Neural cell (in vitro differentiated cells): ENCODE measurements at regions not wholly inside any gene's neighbourhood (a gene's known extent, or its start where the extent isn't known, plus 50 kb on each side); places are given as distances from the start of the nearest gene placed in this dataset.

Source experiments
- H2AFZ ChIP-seq: fragments of 200-600, 300-800 bp; sonication (generic), shearing (Covaris generic); 2 replicates; pipeline ENCODE4 v1.6.0; 2014; ENCODE audit warnings: low read depth, mild to moderate bottlenecking, antibody characterized with exemption, low read length, moderate library complexity
- H3F3A ChIP-seq: fragments of 200-600 bp; shearing (Covaris generic); 2 replicates; pipeline ENCODE4 v1.6.1; 2016; ENCODE audit warnings: mild to moderate bottlenecking, moderate library complexity, mixed read lengths, antibody characterized with exemption, low read length; ENCODE audit not compliant: insufficient read depth, poor library complexity, severe bottlenecking
- H3K27ac ChIP-seq: fragments of 200-600, 300-800 bp; sonication (generic), shearing (Covaris generic); 2 replicates; pipeline ENCODE4 v1.5.1; 2014; ENCODE audit warnings: mild to moderate bottlenecking, low read length, moderate library complexity
- H3K27me3 ChIP-seq: fragments of 300-800, 200-600 bp; sonication (generic), shearing (Covaris generic); 2 replicates; pipeline ENCODE4 v1.6.0; 2014; ENCODE audit warnings: mild to moderate bottlenecking, low read depth, low read length, moderate library complexity; ENCODE audit not compliant: insufficient read depth
- H3K36me3 ChIP-seq: fragments of 300-800, 200-600 bp; sonication (generic), shearing (Covaris generic); 2 replicates; pipeline ENCODE4 v1.5.1; 2014; ENCODE audit warnings: mild to moderate bottlenecking, antibody characterized with exemption, low read length, moderate library complexity; ENCODE audit not compliant: insufficient read depth
- H3K4me2 ChIP-seq: fragments of 300-800, 200-600 bp; sonication (generic), shearing (Covaris generic); 2 replicates; pipeline ENCODE4 v1.6.0; 2014; ENCODE audit warnings: mild to moderate bottlenecking, low read length
- H3K4me3 ChIP-seq: fragments of 300-800, 200-600 bp; sonication (generic), shearing (Covaris generic); 2 replicates; pipeline ENCODE4 v1.5.1; 2014; ENCODE audit warnings: mild to moderate bottlenecking, low read length, moderate library complexity
- H3K79me2 ChIP-seq: fragments of 200-600 bp; shearing (Covaris generic); replicated peaks from 2 replicates; pipeline ENCODE4 v1.6.0; 2014; ENCODE audit warnings: mild to moderate bottlenecking, low read length, moderate library complexity; ENCODE audit not compliant: insufficient read depth
- H3K9ac ChIP-seq: fragments of 300-800, 200-600 bp; sonication (generic), shearing (Covaris generic); 2 replicates; pipeline ENCODE4 v1.6.1; 2016; ENCODE audit warnings: mild to moderate bottlenecking, low read length, mixed read lengths
- H3K9me2 ChIP-seq: fragments of 200-600 bp; shearing (Covaris generic); 2 replicates; pipeline ENCODE4 v1.6.1; 2016; ENCODE audit warnings: mild to moderate bottlenecking, low read length, mixed read lengths; ENCODE audit not compliant: insufficient read depth
- H3K9me3 ChIP-seq: fragments of 200-600, 300-800 bp; sonication (generic), shearing (Covaris generic); 2 replicates; pipeline ENCODE4 v1.6.1; 2016; ENCODE audit warnings: mild to moderate bottlenecking, mixed run types, low read length, moderate library complexity, mixed read lengths
- H4K20me1 ChIP-seq: fragments of 200-600 bp; shearing (Covaris generic); 2 replicates; pipeline ENCODE4 v1.6.1; 2016; ENCODE audit warnings: mild to moderate bottlenecking, mixed run types; ENCODE audit not compliant: insufficient read depth
- CTCF ChIP-seq: fragments of 450-650 bp; IDR thresholded peaks from 2 replicates; pipeline ENCODE4 v1.5.1; 2014; ENCODE audit warnings: antibody characterized with exemption, mild to moderate bottlenecking, moderate library complexity; ENCODE audit not compliant: poor library complexity, severe bottlenecking
- EP300 ChIP-seq: fragments of 450-650 bp; conservative IDR thresholded peaks from 2 replicates; pipeline ENCODE4 v1.6.1; 2014; ENCODE audit warnings: antibody characterized with exemption, mild to moderate bottlenecking, moderate library complexity; ENCODE audit not compliant: poor library complexity, severe bottlenecking
- EZH2 ChIP-seq: fragments of 200-600, 300-800 bp; shearing (Covaris generic), sonication (generic); IDR thresholded peaks from 2 replicates; pipeline ENCODE4 v1.6.1; 2014; ENCODE audit warnings: antibody characterized with exemption, low read length, borderline replicate concordance, mild to moderate bottlenecking; ENCODE audit not compliant: insufficient read depth, poor library complexity, severe bottlenecking
- MXI1 ChIP-seq: fragments of 450-650 bp; conservative IDR thresholded peaks from 2 replicates; pipeline ENCODE4 v1.6.1; 2014; ENCODE audit warnings: antibody characterized with exemption, mild to moderate bottlenecking; ENCODE audit not compliant: poor library complexity, severe bottlenecking
- POLR2AphosphoS5 ChIP-seq: IDR thresholded peaks from 2 replicates; pipeline ENCODE4 v1.6.1; 2012
- RAD21 ChIP-seq: fragments of 450-650 bp; conservative IDR thresholded peaks from 2 replicates; pipeline ENCODE4 v1.6.1; 2014; ENCODE audit warnings: antibody characterized with exemption, mild to moderate bottlenecking, moderate library complexity
- SMC3 ChIP-seq: fragments of 450-650 bp; conservative IDR thresholded peaks from 2 replicates; pipeline ENCODE4 v1.6.1; 2014; ENCODE audit warnings: antibody characterized with exemption, mild to moderate bottlenecking, moderate library complexity; ENCODE audit not compliant: poor library complexity
- TAF1 ChIP-seq: IDR thresholded peaks from 2 replicates; pipeline ENCODE4 v1.6.1; 2012; ENCODE audit warnings: low read depth
- TF ChIP-seq, protein P1 (sequence below): IDR thresholded peaks from 2 replicates; pipeline ENCODE4 v1.6.1; 2012; ENCODE audit warnings: borderline replicate concordance

DNA sequence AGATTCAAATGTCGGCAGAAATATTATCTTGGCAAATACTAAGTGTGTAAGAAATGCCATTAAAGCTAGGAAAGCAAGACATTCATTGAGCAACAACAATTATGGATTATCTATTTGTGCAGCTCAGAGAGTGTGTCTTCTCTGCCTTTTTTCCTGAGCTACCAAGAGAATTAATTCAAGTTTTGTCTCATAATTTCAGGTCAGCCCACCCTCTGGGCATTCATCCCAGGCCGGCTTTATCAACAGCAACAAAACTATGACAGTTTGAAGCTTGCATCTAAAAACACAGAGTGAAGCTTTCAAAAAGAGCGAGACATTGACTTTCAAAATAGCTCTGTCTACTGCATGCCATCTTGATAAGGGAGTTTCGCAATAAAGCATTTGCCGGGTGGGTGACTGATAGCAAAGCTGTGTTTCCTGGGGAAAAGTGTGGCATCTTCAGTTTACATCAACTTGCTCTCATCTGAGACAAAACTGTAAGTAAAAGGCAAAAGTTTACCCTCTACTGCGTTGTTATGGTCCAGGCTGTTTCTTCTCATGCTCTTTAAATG, 182.4 kb downstream of the IRX1 start:
- H3K79me2 ChIP-seq = no peaks in the 10 kb centered on the region
- no peak overlapping the region for H3K4me2 ChIP-seq
- H3F3A ChIP-seq = no peaks in the 10 kb centered on the region
- no peak overlapping the region for H2AFZ ChIP-seq
- no peak overlapping the region for H3K9ac ChIP-seq
- TF ChIP-seq EP300 = no peak
- TF ChIP-seq, protein P1, sequence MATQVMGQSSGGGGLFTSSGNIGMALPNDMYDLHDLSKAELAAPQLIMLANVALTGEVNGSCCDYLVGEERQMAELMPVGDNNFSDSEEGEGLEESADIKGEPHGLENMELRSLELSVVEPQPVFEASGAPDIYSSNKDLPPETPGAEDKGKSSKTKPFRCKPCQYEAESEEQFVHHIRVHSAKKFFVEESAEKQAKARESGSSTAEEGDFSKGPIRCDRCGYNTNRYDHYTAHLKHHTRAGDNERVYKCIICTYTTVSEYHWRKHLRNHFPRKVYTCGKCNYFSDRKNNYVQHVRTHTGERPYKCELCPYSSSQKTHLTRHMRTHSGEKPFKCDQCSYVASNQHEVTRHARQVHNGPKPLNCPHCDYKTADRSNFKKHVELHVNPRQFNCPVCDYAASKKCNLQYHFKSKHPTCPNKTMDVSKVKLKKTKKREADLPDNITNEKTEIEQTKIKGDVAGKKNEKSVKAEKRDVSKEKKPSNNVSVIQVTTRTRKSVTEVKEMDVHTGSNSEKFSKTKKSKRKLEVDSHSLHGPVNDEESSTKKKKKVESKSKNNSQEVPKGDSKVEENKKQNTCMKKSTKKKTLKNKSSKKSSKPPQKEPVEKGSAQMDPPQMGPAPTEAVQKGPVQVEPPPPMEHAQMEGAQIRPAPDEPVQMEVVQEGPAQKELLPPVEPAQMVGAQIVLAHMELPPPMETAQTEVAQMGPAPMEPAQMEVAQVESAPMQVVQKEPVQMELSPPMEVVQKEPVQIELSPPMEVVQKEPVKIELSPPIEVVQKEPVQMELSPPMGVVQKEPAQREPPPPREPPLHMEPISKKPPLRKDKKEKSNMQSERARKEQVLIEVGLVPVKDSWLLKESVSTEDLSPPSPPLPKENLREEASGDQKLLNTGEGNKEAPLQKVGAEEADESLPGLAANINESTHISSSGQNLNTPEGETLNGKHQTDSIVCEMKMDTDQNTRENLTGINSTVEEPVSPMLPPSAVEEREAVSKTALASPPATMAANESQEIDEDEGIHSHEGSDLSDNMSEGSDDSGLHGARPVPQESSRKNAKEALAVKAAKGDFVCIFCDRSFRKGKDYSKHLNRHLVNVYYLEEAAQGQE = no peak
- no peak overlapping the region for H3K4me3 ChIP-seq
- no peaks in the 10 kb centered on the region for H3K9me2 ChIP-seq
- no peaks in the 10 kb centered on the region for H4K20me1 ChIP-seq
- H3K27me3 ChIP-seq = no peaks in the 10 kb centered on the region
- H3K27ac ChIP-seq = no peak overlapping the region
- H3K9me3 ChIP-seq = no peaks in the 10 kb centered on the region
- H3K36me3 ChIP-seq = no peaks in the 10 kb centered on the region

DNA sequence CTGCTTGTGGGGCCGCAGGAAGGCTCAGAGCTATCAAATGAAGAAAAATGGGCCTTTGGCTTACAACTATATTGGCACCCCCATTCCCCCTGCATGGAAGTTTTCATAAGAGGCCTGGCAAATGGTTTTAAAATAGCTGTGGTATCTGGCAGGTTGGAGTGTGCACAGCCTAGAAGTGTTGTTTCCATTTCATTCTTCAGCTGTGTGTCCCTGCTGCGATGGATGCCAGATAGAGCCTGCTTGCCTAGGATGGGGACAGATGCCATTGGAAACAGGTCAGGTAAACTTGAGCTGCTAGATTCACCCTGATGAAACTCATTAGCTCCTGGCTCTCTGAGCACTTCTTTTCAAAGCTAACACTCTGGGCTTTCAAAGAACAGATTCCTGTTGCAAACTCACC, 183.3 kb downstream of the IRX1 start:
- Histone ChIP-seq H3K9me3 (no peaks in the 10 kb centered on the region), H3K9ac (no peak overlapping the region), H4K20me1 (no peaks in the 10 kb centered on the region), H3F3A (no peaks in the 10 kb centered on the region), H3K27me3 (no peaks in the 10 kb centered on the region), H2AFZ (no peak overlapping the region), H3K79me2 (no peaks in the 10 kb centered on the region), H3K9me2 (no peaks in the 10 kb centered on the region), H3K36me3 (no peaks in the 10 kb centered on the region), H3K4me2 (no peak overlapping the region), H3K4me3 (no peak overlapping the region), H3K27ac (no peak overlapping the region)
- TF ChIP-seq, protein P1 = no peak
- TF ChIP-seq RAD21 (no peak), SMC3 (no peak)

- H3K9me2 ChIP-seq = no peaks in the 10 kb centered on the region
- no peaks in the 10 kb centered on the region for H3K9me3 ChIP-seq
- no peaks in the 10 kb centered on the region for H3K36me3 ChIP-seq
- no peak for TF ChIP-seq CTCF
- TF ChIP-seq EZH2 = no peak
- TF ChIP-seq POLR2AphosphoS5 = no peak
- no peak for TF ChIP-seq MXI1
- TF ChIP-seq RAD21 = no peak
- TF ChIP-seq, protein P1 = no peak
- TF ChIP-seq EP300 = no peak
- no peak for TF ChIP-seq SMC3
- no peak for TF ChIP-seq TAF1
- H3F3A ChIP-seq = no peaks in the 10 kb centered on the region
- no peak overlapping the region for H3K4me2 ChIP-seq
- no peaks in the 10 kb centered on the region for H3K27me3 ChIP-seq
- no peak overlapping the region for H3K9ac ChIP-seq
- H3K79me2 ChIP-seq = no peaks in the 10 kb centered on the region
- no peak overlapping the region for H3K27ac ChIP-seq
- H2AFZ ChIP-seq = no peak overlapping the region
- no peak overlapping the region for H3K4me3 ChIP-seq
- H4K20me1 ChIP-seq = no peaks in the 10 kb centered on the region
Measured at GRCh38 chr5:3780278-3780677, 184.6 kb downstream of the IRX1 start.
